ENCODE measurements at regions not wholly inside any gene's neighbourhood (a gene's known extent, or its start where the extent isn't known, plus 50 kb on each side); places are given as distances from the start of the nearest gene placed in this dataset.

DNA sequence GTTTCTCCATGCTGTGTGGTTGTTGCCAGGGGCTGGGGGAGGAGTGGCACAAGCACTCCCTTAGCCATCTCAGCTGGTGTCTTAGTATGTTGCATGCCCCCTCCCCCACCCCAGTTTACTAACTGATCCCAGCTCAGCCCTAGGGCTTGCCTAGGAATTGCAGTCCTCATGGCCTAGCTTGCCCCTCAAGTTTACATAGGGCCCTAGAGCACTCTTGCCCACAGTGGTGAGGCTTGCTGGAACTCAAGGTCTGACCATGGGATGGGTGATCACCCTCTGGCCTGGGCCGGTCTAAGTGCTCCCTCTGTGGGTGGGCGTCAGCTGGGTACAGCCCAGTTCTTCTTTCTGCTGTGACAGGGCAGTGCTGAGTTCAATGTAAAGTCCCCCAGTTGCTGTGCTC is 156.1 kb upstream of the PIEZO2 start:
- no peaks in the 10 kb centered on the region for H3K36me3 Mint-ChIP-seq (ENCODE audit: low read depth)
- H3K4me3 Mint-ChIP-seq = no peak overlapping the region
- no peak for DNase-seq (ENCODE audit: low spot score)
- H3K27ac Mint-ChIP-seq = no peak overlapping the region
- intact Hi-C loops (cut with micrococcal nuclease) = no loop called here
- H3K4me1 Mint-ChIP-seq (ENCODE audit: low read depth) = peaks cover 5% of the 10 kb centered on the region
- no peaks in the 10 kb centered on the region for H3K27me3 Mint-ChIP-seq (ENCODE audit: insufficient read depth)
- H3K9me3 Mint-ChIP-seq = peaks cover 2% of the 10 kb centered on the region

DNA sequence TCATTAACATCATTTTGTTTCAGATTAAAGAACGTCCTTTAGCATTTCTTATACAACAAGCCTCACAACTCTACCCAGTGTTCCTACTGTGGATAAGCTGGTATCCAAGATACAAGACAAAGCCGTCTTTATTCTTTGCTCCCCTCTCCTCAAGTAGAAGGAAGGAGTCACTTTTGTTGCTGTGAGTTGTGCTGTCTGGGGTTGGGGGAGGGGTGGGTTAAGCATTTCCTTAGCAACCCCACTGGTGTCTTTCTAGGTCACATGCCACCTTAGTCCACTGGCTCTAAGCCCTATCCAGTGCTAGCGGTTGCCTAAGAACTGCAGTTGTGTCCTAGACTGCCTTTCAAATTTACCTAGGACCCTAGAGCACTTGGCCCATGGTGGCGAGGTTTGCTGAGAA is 155.6 kb upstream of the PIEZO2 start:
- peaks cover 2% of the 10 kb centered on the region for H3K9me3 Mint-ChIP-seq
- H3K27me3 Mint-ChIP-seq (ENCODE audit: insufficient read depth) = no peaks in the 10 kb centered on the region
- DNase-seq (ENCODE audit: low spot score) = no peak
- intact Hi-C loops (cut with micrococcal nuclease) = no loop called here
- H3K4me1 Mint-ChIP-seq (ENCODE audit: low read depth) = peaks cover 5% of the 10 kb centered on the region
- H3K27ac Mint-ChIP-seq = no peak overlapping the region
- H3K4me3 Mint-ChIP-seq = no peak overlapping the region
- H3K36me3 Mint-ChIP-seq (ENCODE audit: low read depth) = no peaks in the 10 kb centered on the region

DNA sequence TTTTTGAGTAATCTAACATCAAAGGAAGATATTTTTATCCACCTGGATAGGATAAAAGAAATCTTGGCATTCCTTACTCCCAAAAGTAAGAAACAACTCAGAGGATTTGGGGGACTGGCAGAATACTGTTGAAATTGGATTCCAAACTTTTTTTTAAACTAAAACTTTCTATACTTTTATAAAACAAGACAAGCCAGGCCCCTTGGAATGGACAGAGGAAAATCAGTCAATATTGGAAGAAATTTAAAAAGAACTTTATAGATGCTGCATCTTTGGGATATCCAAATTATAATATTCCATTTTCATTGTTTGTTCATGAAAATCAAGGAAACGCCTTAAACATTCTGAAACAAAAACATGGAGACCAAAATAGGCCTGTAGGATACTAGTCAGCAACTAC is 147.6 kb upstream of the PIEZO2 start:
- no peaks in the 10 kb centered on the region for H3K4me1 Mint-ChIP-seq (ENCODE audit: low read depth)
- H3K27me3 Mint-ChIP-seq (ENCODE audit: insufficient read depth) = no peaks in the 10 kb centered on the region
- H3K27ac Mint-ChIP-seq = no peak overlapping the region
- intact Hi-C loops (cut with micrococcal nuclease) = no loop called here
- DNase-seq (ENCODE audit: low spot score) = no peak
- H3K4me3 Mint-ChIP-seq = no peak overlapping the region
- no peaks in the 10 kb centered on the region for H3K36me3 Mint-ChIP-seq (ENCODE audit: low read depth)
- H3K9me3 Mint-ChIP-seq = no peaks in the 10 kb centered on the region

DNA sequence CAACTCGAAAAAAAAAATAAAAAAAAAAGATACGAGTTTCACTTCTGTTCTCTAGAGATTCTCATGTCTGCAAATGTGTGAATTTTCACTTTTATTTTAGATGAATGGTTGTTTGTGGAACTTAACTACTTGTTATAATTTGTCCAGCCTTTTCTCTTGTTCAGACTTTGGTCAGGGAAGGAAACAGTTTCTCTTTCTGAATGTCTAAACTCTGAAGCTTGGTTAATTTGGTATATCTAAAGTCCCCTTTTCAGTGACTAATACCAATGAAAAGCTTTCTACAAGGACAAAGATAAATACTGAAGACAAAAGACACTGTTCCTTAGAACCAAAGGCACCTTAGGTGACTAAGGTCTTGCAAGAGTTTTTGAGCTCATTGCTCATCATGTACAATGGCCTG is 144.4 kb upstream of the PIEZO2 start:
- Mint-ChIP-seq H3K4me3 (no peak overlapping the region), H3K27ac (no peak overlapping the region), H3K27me3 (ENCODE audit: insufficient read depth) (no peaks in the 10 kb centered on the region), H3K9me3 (no peaks in the 10 kb centered on the region), H3K4me1 (ENCODE audit: low read depth) (no peaks in the 10 kb centered on the region), H3K36me3 (ENCODE audit: low read depth) (no peaks in the 10 kb centered on the region)
- no peak for DNase-seq (ENCODE audit: low spot score)
- intact Hi-C loops (cut with micrococcal nuclease) = no loop called here

DNA sequence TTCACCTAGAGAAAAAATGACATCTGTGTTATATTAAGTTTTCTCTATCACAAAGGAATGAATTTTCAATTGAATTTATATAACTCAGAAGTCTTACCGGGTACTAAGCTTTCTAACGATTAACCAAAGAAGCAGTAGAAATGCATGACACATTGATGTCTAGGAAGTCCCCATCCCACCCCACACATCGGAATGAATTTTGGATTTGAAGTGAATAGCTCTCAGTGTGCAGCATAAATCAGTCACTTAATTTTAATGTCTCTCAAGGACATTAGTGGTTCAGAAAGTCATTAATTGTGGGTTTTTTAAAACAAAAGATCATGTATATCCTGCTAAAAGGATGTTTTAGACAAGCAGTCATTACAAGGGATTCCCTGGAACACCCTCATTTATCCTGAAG is 141.4 kb upstream of the PIEZO2 start:
- DNase-seq (ENCODE audit: low spot score) = no peak
- H3K4me3 Mint-ChIP-seq = no peak overlapping the region
- H3K27ac Mint-ChIP-seq = no peak overlapping the region
- H3K36me3 Mint-ChIP-seq (ENCODE audit: low read depth) = no peaks in the 10 kb centered on the region
- H3K4me1 Mint-ChIP-seq (ENCODE audit: low read depth) = no peaks in the 10 kb centered on the region
- H3K9me3 Mint-ChIP-seq = no peaks in the 10 kb centered on the region
- peaks cover 1% of the 10 kb centered on the region for H3K27me3 Mint-ChIP-seq (ENCODE audit: insufficient read depth)
- intact Hi-C loops (cut with micrococcal nuclease) = no loop called here

DNA sequence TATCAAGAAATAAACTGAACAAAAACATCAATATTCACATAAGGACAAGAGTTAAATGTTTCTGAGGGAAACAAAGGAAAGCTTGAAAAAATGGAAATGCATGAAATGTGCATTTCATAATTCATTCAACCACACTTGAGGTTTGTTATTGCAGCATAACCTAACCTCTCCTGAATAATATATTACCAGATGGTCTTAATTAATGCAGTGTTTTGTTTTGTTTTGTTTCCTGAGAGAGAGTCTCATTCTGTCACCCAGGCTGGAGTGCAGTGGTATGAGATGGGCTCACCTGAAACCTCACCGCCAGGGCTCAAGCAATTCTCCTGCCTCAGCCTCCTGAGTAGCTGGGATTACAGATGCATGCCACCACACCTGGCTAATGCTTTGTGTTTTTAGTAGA is 139.9 kb upstream of the PIEZO2 start:
- no peak overlapping the region for H3K27ac Mint-ChIP-seq
- no peaks in the 10 kb centered on the region for H3K4me1 Mint-ChIP-seq (ENCODE audit: low read depth)
- H3K36me3 Mint-ChIP-seq (ENCODE audit: low read depth) = no peaks in the 10 kb centered on the region
- H3K9me3 Mint-ChIP-seq = no peaks in the 10 kb centered on the region
- peaks cover 1% of the 10 kb centered on the region for H3K27me3 Mint-ChIP-seq (ENCODE audit: insufficient read depth)
- intact Hi-C loops (cut with micrococcal nuclease) = no loop called here
- DNase-seq (ENCODE audit: low spot score) = no peak
- H3K4me3 Mint-ChIP-seq = no peak overlapping the region

DNA sequence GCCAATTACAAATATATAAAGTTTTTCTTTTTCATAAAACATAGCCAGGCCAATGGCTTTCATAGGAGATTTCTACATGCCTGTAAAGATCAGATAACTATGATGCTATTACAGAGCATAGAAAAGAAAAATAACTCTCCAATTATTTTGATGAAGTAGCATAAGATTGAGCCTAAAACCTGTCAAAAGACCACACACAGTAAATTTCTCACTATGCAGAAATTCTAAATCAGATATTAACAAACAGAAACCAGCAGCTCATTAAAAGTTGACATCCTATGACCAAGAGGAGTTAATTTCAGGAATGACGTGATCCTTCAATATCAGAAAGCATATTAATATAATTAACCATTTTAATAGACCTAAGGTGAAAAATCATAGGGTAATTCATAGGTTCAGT is 139.0 kb upstream of the PIEZO2 start:
- no peaks in the 10 kb centered on the region for H3K4me1 Mint-ChIP-seq (ENCODE audit: low read depth)
- peaks cover 1% of the 10 kb centered on the region for H3K27me3 Mint-ChIP-seq (ENCODE audit: insufficient read depth)
- H3K36me3 Mint-ChIP-seq (ENCODE audit: low read depth) = no peaks in the 10 kb centered on the region
- H3K9me3 Mint-ChIP-seq = no peaks in the 10 kb centered on the region
- intact Hi-C loops (cut with micrococcal nuclease) = no loop called here
- H3K27ac Mint-ChIP-seq = no peak overlapping the region
- H3K4me3 Mint-ChIP-seq = no peak overlapping the region
- DNase-seq (ENCODE audit: low spot score) = no peak

DNA sequence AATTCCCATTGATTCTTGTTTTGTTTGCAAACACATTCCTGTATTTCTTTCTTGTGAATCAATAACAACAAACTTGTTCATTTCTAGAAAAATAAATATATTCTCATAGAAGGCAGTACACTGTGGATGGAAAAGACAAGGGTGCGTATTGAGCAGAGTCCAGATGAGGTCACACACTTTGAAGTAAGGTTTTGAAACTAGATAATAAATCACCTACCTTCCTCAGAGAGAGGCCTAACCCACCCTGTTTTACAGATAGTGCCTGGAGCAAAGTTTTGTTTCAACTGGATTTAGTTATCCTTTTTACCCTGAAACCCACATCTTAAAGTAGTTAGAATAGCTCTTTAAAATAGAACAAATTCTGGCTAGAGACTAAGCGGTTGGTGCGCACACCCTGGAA is 137.1 kb upstream of the PIEZO2 start:
- Mint-ChIP-seq H3K4me1 (ENCODE audit: low read depth) (no peaks in the 10 kb centered on the region), H3K4me3 (no peak overlapping the region), H3K9me3 (no peaks in the 10 kb centered on the region), H3K27ac (no peak overlapping the region), H3K27me3 (ENCODE audit: insufficient read depth) (peaks cover 1% of the 10 kb centered on the region), H3K36me3 (ENCODE audit: low read depth) (no peaks in the 10 kb centered on the region)
- intact Hi-C loops (cut with micrococcal nuclease) = no loop called here
- DNase-seq (ENCODE audit: low spot score) = no peak

DNA sequence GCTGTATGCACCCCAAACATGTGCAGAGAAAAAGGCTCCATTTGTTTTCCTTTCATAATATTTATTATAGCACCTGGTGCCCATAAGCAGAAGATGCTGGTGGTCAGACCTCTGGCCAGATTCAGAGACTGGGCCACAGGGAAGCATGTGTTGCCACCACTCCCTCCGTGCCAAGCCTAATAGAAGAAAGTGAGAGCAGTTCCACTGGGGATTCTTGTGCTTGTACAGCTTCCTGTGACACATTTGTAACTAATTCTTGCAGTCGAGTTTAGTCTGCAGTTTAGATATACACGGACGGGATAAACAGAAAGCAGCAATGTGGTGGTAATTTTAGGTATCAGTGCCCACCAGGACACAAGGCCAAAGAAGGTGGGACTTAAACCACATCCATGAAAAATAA is 135.4 kb upstream of the PIEZO2 start:
- no peaks in the 10 kb centered on the region for H3K9me3 Mint-ChIP-seq
- DNase-seq (ENCODE audit: low spot score) = no peak
- no peak overlapping the region for H3K4me3 Mint-ChIP-seq
- no peaks in the 10 kb centered on the region for H3K36me3 Mint-ChIP-seq (ENCODE audit: low read depth)
- intact Hi-C loops (cut with micrococcal nuclease) = no loop called here
- peaks cover 1% of the 10 kb centered on the region for H3K27me3 Mint-ChIP-seq (ENCODE audit: insufficient read depth)
- no peaks in the 10 kb centered on the region for H3K4me1 Mint-ChIP-seq (ENCODE audit: low read depth)
- H3K27ac Mint-ChIP-seq = no peak overlapping the region

DNA sequence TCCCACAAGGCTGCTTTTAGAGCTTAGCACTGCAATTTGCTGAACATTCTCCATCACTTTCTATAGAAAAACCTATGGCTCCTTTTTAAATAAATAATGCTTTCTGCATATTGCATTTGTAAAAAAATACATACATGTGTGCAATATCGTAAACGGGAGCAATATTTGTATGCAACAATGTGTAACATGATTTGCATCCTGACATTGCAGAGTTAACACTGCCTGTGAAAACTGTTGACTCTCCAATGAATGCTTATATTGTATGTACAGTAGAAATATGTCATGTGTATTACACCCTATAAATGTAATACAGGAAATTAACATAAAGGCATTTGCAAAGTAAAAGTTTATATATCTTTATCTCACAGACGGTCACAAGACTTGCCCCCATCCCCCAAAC is 135.0 kb upstream of the PIEZO2 start:
- H3K27ac Mint-ChIP-seq = no peak overlapping the region
- H3K4me1 Mint-ChIP-seq (ENCODE audit: low read depth) = no peaks in the 10 kb centered on the region
- no peaks in the 10 kb centered on the region for H3K36me3 Mint-ChIP-seq (ENCODE audit: low read depth)
- H3K4me3 Mint-ChIP-seq = no peak overlapping the region
- no peak for DNase-seq (ENCODE audit: low spot score)
- H3K9me3 Mint-ChIP-seq = no peaks in the 10 kb centered on the region
- intact Hi-C loops (cut with micrococcal nuclease) = no loop called here
- peaks cover 1% of the 10 kb centered on the region for H3K27me3 Mint-ChIP-seq (ENCODE audit: insufficient read depth)

DNA sequence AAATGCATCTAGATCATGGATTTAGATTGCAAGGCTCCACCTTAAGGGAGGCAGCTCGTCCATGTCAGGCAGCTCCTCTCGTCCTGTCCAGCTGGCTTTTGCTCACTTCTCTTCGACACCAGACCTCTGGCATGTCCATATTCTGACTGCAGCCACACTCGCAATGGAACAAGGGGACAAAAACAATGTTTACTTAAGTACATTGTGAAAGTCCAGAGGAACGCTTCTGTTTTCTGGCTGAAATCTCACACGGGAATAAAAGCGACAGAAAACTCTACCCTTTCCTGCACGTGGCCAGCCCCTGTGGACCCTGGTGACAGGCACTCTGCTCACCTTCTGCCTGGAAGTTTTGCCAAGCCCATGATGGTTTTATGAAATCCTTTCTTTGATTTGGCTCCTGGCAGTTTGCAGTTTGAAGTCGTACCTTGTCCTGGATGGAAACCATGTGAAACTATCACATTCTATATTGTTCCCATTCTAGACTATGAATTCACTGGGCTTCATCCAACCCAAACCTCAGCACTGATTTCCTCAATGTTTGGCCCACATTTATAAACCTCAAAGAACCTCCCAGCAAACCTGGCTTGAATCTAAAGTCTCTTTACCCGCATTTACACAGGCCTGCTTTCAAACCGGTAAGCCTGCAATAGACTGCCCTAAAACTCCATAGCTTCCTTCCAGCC is 134.3 kb upstream of the PIEZO2 start:
- Mint-ChIP-seq H3K27me3 (ENCODE audit: insufficient read depth) (peaks cover 1% of the 10 kb centered on the region), H3K9me3 (no peaks in the 10 kb centered on the region), H3K4me3 (no peak overlapping the region), H3K4me1 (ENCODE audit: low read depth) (no peaks in the 10 kb centered on the region), H3K36me3 (ENCODE audit: low read depth) (no peaks in the 10 kb centered on the region), H3K27ac (no peak overlapping the region)
- DNase-seq (ENCODE audit: low spot score) = no peak
- intact Hi-C loops (cut with micrococcal nuclease) = no loop called here

DNA sequence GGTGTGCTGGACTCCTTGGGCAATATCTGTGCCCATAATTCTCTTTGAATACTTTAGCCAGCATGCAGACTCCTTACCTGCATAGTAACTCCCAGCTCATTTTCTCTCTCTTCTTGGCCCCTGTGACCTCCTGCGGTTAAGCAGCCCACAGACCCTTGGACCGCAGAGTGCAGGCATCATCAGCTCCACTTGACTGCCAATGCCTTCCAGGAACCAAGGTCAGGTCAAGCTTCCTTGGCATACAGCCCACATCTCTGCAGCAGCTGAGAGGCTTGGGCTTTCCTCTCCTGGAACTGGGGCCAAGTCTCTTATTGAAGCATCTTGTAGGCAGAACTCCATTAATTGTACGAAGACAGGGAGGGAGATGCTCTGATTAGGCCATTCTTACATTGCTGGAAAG is 130.1 kb upstream of the PIEZO2 start:
- H3K9me3 Mint-ChIP-seq = no peaks in the 10 kb centered on the region
- H3K4me1 Mint-ChIP-seq (ENCODE audit: low read depth) = no peaks in the 10 kb centered on the region
- no peaks in the 10 kb centered on the region for H3K36me3 Mint-ChIP-seq (ENCODE audit: low read depth)
- intact Hi-C loops (cut with micrococcal nuclease) = no loop called here
- H3K27me3 Mint-ChIP-seq (ENCODE audit: insufficient read depth) = no peaks in the 10 kb centered on the region
- no peak for DNase-seq (ENCODE audit: low spot score)
- H3K27ac Mint-ChIP-seq = no peak overlapping the region
- H3K4me3 Mint-ChIP-seq = no peak overlapping the region

DNA sequence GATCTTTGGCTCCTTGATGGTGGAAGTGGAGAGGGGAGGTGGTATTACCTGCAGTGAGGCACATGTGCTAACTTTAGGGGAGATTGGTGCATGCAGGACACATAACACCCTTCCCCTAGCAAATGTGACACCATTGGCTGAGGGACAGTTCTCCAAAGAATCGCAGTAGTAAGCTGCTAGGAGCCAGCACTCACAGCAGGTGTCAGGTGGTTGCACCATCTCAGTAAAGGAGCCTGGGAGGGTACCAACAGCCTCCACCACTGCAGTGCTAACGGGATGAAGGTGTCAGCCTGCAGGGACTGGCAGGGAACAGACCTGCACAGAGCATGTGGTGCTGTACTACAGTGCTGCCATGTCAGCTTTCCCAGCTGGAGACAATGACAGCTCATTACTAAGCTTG is 127.3 kb upstream of the PIEZO2 start:
- Mint-ChIP-seq H3K9me3 (no peaks in the 10 kb centered on the region), H3K27me3 (ENCODE audit: insufficient read depth) (no peaks in the 10 kb centered on the region), H3K4me1 (ENCODE audit: low read depth) (no peaks in the 10 kb centered on the region), H3K27ac (no peak overlapping the region), H3K4me3 (no peak overlapping the region), H3K36me3 (ENCODE audit: low read depth) (no peaks in the 10 kb centered on the region)
- no peak for DNase-seq (ENCODE audit: low spot score)
- intact Hi-C loops (cut with micrococcal nuclease) = no loop called here

DNA sequence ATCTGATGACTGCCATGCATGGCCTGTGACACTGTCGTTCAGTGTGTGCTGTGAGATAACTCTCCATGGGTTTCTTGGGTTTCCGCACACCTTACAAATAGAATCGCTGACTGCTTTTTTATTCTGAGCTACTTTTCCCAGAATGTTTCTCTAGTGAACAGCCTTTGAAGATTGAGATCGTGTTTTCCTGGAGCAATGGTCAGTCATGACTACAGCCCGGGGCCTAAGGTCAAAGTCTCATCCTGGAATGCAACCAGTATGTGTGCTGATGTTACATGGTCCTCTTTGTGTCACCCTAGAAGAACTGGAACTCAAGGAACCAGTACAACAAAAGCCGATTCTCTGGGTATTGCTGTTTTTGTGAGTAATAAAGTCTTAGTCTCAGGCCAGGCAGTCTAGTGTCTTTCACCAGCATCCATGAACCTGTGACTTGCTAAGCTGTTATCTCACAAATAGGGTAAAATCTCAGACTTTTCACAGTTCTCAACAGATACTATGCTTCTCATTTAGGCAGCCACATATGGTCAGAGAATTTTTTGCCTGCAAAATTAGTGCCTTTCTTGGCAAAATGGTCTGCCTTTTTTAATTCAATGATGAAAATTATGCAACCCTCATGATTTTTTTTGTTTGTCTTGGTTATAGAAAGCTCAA is 124.9 kb upstream of the PIEZO2 start:
- Mint-ChIP-seq H3K27ac (no peak overlapping the region), H3K4me1 (ENCODE audit: low read depth) (no peaks in the 10 kb centered on the region), H3K4me3 (no peak overlapping the region), H3K9me3 (no peaks in the 10 kb centered on the region), H3K27me3 (ENCODE audit: insufficient read depth) (no peaks in the 10 kb centered on the region), H3K36me3 (ENCODE audit: low read depth) (no peaks in the 10 kb centered on the region)
- intact Hi-C loops (cut with micrococcal nuclease) = no loop called here
- DNase-seq (ENCODE audit: low spot score) = no peak
